Thymus (tissue), 11 donors: ENCODE measurements at regions not wholly inside any gene's neighbourhood (a gene's known extent, or its start where the extent isn't known, plus 50 kb on each side); places are given as distances from the start of the nearest gene placed in this dataset.

Experiments
- DNase-seq, 9 donors: peaks; one replicate each; pipeline ENCODE4 v3.0.0-alpha.2; 2013; ENCODE audit warnings: low spot score in 9 of 9, low read depth in 6 of 9, missing footprints in 1 of 9
- H3K27ac ChIP-seq, 2 donors: one replicate each; pipeline ENCODE4 v1.5.1; 2013; ENCODE audit warnings: control low read depth in 1 of 2, low read depth in 1 of 2, low read length in 1 of 2, mild to moderate bottlenecking in 1 of 2, moderate library complexity in 1 of 2
- H3K27me3 ChIP-seq, 2 donors: one replicate each; pipeline ENCODE4 v1.5.1; 2013; ENCODE audit warnings: low read length in 1 of 2; ENCODE audit not compliant: control insufficient read depth in 2 of 2, insufficient read depth in 1 of 2
- H3K36me3 ChIP-seq, 2 donors: one replicate each; pipeline ENCODE4 v1.5.1; 2013; ENCODE audit warnings: low read length in 1 of 2, mild to moderate bottlenecking in 1 of 2, moderate library complexity in 1 of 2; ENCODE audit not compliant: control insufficient read depth in 2 of 2, insufficient read depth in 2 of 2
- H3K4me1 ChIP-seq, 2 donors: one replicate each; pipeline ENCODE4 v1.5.1; 2013; ENCODE audit warnings: low read length in 2 of 2; ENCODE audit not compliant: control insufficient read depth in 2 of 2, insufficient read depth in 2 of 2
- H3K4me3 ChIP-seq, 2 donors: one replicate each; pipeline ENCODE4 v1.5.1; 2013; ENCODE audit warnings: low read length in 2 of 2, control low read depth in 1 of 2, mild to moderate bottlenecking in 1 of 2
- H3K9me3 ChIP-seq, 2 donors: one replicate each; pipeline ENCODE4 v1.5.1; 2013; ENCODE audit warnings: low read length in 1 of 2, mild to moderate bottlenecking in 1 of 2; ENCODE audit not compliant: control insufficient read depth in 2 of 2, insufficient read depth in 1 of 2
- WGBS: extraction: QIAGEN DNeasy Blood & Tissue Kit; methylation state at CpG from one replicate; pipeline ENCODE4 v1.1.7; 2013; 5-methylcytosine and 5-hydroxymethylcytosine counted together
- donor health status: healthy.

GRCh38 chr20:52564594-52564993 is 373.0 kb upstream of the ZFP64 start:
- WGBS, result 97% methylated on average over 4 of the region's 4 CpGs
- Histone ChIP-seq H3K36me3 (no peaks in the 10 kb centered on the region), H3K4me3 (no peak overlapping the region), H3K4me1 (no peaks in the 10 kb centered on the region), H3K27me3 (no peaks in the 10 kb centered on the region), H3K9me3 (peaks cover 0 to 13% of the 10 kb centered on the region in 2 donors), H3K27ac (no peak overlapping the region)
- no peak for DNase-seq

GRCh38 chr20:52552181-52552872 is 360.7 kb upstream of the ZFP64 start:
- no peak for DNase-seq
- no peaks in the 10 kb centered on the region for H3K9me3 ChIP-seq
- no peak overlapping the region for H3K27ac ChIP-seq
- no peaks in the 10 kb centered on the region for H3K36me3 ChIP-seq
- 90% methylated on average over 12 of the region's 12 CpGs for WGBS
- no peaks in the 10 kb centered on the region for H3K4me1 ChIP-seq
- H3K4me3 ChIP-seq, result no peak overlapping the region
- H3K27me3 ChIP-seq, result no peaks in the 10 kb centered on the region

DNA sequence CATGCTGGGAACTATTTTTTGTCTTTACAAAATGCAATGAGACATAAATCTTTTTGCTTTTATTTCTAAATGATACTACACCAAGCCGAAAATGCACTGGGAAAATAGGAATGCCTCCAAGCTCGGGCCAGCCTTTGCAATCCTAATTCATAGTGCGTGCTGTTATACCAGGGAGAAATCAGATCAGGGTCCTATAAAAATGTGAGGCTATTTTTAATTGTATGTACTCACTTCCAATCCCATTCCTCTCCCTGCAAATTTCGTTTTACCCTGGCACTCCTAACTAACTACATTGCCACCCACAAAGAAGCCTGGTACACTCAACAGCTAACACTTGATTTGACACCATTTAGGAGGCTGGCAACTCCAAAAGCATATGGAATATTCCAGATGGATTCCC is 350.6 kb upstream of the ZFP64 start:
- H3K9me3 ChIP-seq, result peaks cover 0 to 8% of the 10 kb centered on the region in 2 donors
- DNase-seq, result no peak
- H3K27me3 ChIP-seq, result no peaks in the 10 kb centered on the region
- H3K36me3 ChIP-seq, result no peaks in the 10 kb centered on the region
- no peaks in the 10 kb centered on the region for H3K4me1 ChIP-seq
- H3K27ac ChIP-seq, result no peak overlapping the region
- no peak overlapping the region for H3K4me3 ChIP-seq
- WGBS, result 83% methylated on average over 4 of the region's 4 CpGs

- H3K9me3 ChIP-seq, result peaks cover 0 to 8% of the 10 kb centered on the region in 2 donors
- DNase-seq, result no peak
- no peak overlapping the region for H3K27ac ChIP-seq
- H3K4me1 ChIP-seq, result no peaks in the 10 kb centered on the region
- WGBS, result 83% methylated on average over 1 of the region's 1 CpG
- H3K27me3 ChIP-seq, result no peaks in the 10 kb centered on the region
- H3K4me3 ChIP-seq, result no peak overlapping the region
- H3K36me3 ChIP-seq, result no peaks in the 10 kb centered on the region
These were observed 348.9 kb upstream of the ZFP64 start for GRCh38 chr20:52540509-52540908.

GRCh38 chr20:52539891-52540290 is 348.3 kb upstream of the ZFP64 start:
- no peaks in the 10 kb centered on the region for H3K4me1 ChIP-seq
- no peaks in the 10 kb centered on the region for H3K27me3 ChIP-seq
- no peak overlapping the region for H3K27ac ChIP-seq
- H3K36me3 ChIP-seq, result no peaks in the 10 kb centered on the region
- DNase-seq, result no peak
- WGBS, result 10% methylated on average over 2 of the region's 2 CpGs
- H3K4me3 ChIP-seq, result no peak overlapping the region
- H3K9me3 ChIP-seq, result peaks cover 0 to 8% of the 10 kb centered on the region in 2 donors

- H3K27ac ChIP-seq, result no peak overlapping the region
- no peaks in the 10 kb centered on the region for H3K36me3 ChIP-seq
- 65% methylated on average over 8 of the region's 8 CpGs for WGBS
- H3K9me3 ChIP-seq, result no peaks in the 10 kb centered on the region
- no peak for DNase-seq
- no peak overlapping the region for H3K4me3 ChIP-seq
- no peaks in the 10 kb centered on the region for H3K27me3 ChIP-seq
- no peaks in the 10 kb centered on the region for H3K4me1 ChIP-seq
These were observed 345.3 kb upstream of the ZFP64 start for GRCh38 chr20:52536841-52537400.

- WGBS, result 98% methylated on average over 1 of the region's 1 CpG
- Histone ChIP-seq H3K4me3 (no peak overlapping the region), H3K36me3 (no peaks in the 10 kb centered on the region), H3K27me3 (no peaks in the 10 kb centered on the region), H3K27ac (no peak overlapping the region), H3K4me1 (no peaks in the 10 kb centered on the region), H3K9me3 (no peaks in the 10 kb centered on the region)
- no peak for DNase-seq
These were observed 344.5 kb upstream of the ZFP64 start for GRCh38 chr20:52536040-52536439.

GRCh38 chr20:52534616-52535015 is 343.0 kb upstream of the ZFP64 start:
- Histone ChIP-seq H3K4me3 (no peak overlapping the region), H3K36me3 (no peaks in the 10 kb centered on the region), H3K9me3 (no peaks in the 10 kb centered on the region), H3K4me1 (no peaks in the 10 kb centered on the region), H3K27me3 (no peaks in the 10 kb centered on the region), H3K27ac (no peak overlapping the region)
- no peak for DNase-seq
- WGBS, result 93% methylated on average over 4 of the region's 4 CpGs

GRCh38 chr20:52533401-52533800 is 341.8 kb upstream of the ZFP64 start:
- 92% methylated on average over 1 of the region's 1 CpG for WGBS
- Histone ChIP-seq H3K36me3 (no peaks in the 10 kb centered on the region), H3K4me1 (no peaks in the 10 kb centered on the region), H3K4me3 (no peak overlapping the region), H3K9me3 (no peaks in the 10 kb centered on the region), H3K27ac (no peak overlapping the region), H3K27me3 (no peaks in the 10 kb centered on the region)
- DNase-seq, result no peak
